Caco-2 (cell line): ENCODE measurements at regions not wholly inside any gene's neighbourhood (a gene's known extent, or its start where the extent isn't known, plus 50 kb on each side); places are given as distances from the start of the nearest gene placed in this dataset.

Experiments used
- BruUV-seq: library from RNA; stranded (reverse); fragments of 400-500 nt; replicated peaks from 2 replicates; lab custom pipeline; 2021; lab: Mats Ljungman, UMichigan
- CTCF ChIA-PET: fragments of 300-600 bp; sonication (Branson Sonifier 250); formaldehyde crosslinking; loops from one replicate; lab custom pipeline; 2022; ENCODE audit warnings: antibody characterized with exemption; lab: Charles Lee
- POLR2A ChIA-PET: fragments of 300-600 bp; sonication (Branson Sonifier 250); formaldehyde crosslinking; loops from one replicate; lab custom pipeline; 2022; ENCODE audit warnings: antibody characterized with exemption; lab: Charles Lee
- DNase-seq, 2 experiments: peaks; one replicate each; pipeline versions ENCODE4 v3.0.0 to v3.0.0-alpha.2; 2020 to 2022
- H3K27me3 ChIP-seq: replicated peaks from 2 replicates; pipeline ENCODE4 v1.6.0; 2011; ENCODE audit warnings: low read length; ENCODE audit not compliant: control insufficient read depth, insufficient read depth
- H3K36me3 ChIP-seq: 2 replicates; pipeline ENCODE4 v1.5.1; 2011; ENCODE audit warnings: low read length; ENCODE audit not compliant: control insufficient read depth, insufficient read depth
- H3K4me1 ChIP-seq: fragments of 250-450 bp; sonication (Bioruptor Pico); 2 replicates; pipeline ENCODE4 v1.5.1; 2020; ENCODE audit warnings: mild to moderate bottlenecking
- H3K4me3 ChIP-seq: 2 replicates; pipeline ENCODE4 v1.5.1; 2011; ENCODE audit warnings: low read depth, mild to moderate bottlenecking, control low read depth, low read length
- H3K9me3 ChIP-seq: fragments of 250-450 bp; sonication (Bioruptor Pico); 2 replicates; pipeline ENCODE4 v1.5.1; 2020; ENCODE audit warnings: mild to moderate bottlenecking, moderate library complexity
- H3K27ac Mint-ChIP-seq: one replicate; pipeline ENCODE4 v1.8.0; 2022; ENCODE audit warnings: mixed read lengths; ENCODE audit not compliant: unreplicated experiment
- H3K27me3 Mint-ChIP-seq: one replicate; pipeline ENCODE4 v1.8.0; 2022; ENCODE audit warnings: mixed read lengths; ENCODE audit not compliant: insufficient read depth, unreplicated experiment
- H3K36me3 Mint-ChIP-seq: one replicate; pipeline ENCODE4 v1.8.0; 2022; ENCODE audit warnings: mild to moderate bottlenecking, mixed read lengths; ENCODE audit not compliant: insufficient read depth, unreplicated experiment
- H3K4me1 Mint-ChIP-seq: one replicate; pipeline ENCODE4 v1.8.0; 2022; ENCODE audit warnings: low read depth, mixed read lengths; ENCODE audit not compliant: unreplicated experiment
- H3K4me3 Mint-ChIP-seq: one replicate; pipeline ENCODE4 v1.8.0; 2022; ENCODE audit warnings: mild to moderate bottlenecking, moderate library complexity, mixed read lengths; ENCODE audit not compliant: unreplicated experiment
- H3K9me3 Mint-ChIP-seq: one replicate; pipeline ENCODE4 v1.8.0; 2022; ENCODE audit warnings: mixed read lengths; ENCODE audit not compliant: unreplicated experiment
- CTCF ChIP-seq, 2 experiments: fragments of 200-600 bp in 1 of 2; IDR thresholded peaks; 1 replicate in 1 of 2; 2 replicates in 1 of 2; pipeline versions ENCODE4 v1.5.1 to v1.8.0; 2011 to 2022; ENCODE audit warnings: antibody characterized with exemption in 1 of 2, control low read depth in 1 of 2, inconsistent platforms in 1 of 2, low read depth in 1 of 2, low read length in 1 of 2, mild to moderate bottlenecking in 1 of 2, moderate library complexity in 1 of 2; ENCODE audit not compliant: insufficient read depth in 1 of 2, severe bottlenecking in 1 of 2, unreplicated experiment in 1 of 2
- intact Hi-C: fragments of 100-400 bp; cut with micrococcal nuclease; formaldehyde crosslinking; loops from one replicate; pipeline ENCODE4 v1.10.0; 2022; ENCODE audit not compliant: unreplicated experiment

- Histone ChIP-seq H3K9me3 (no peaks in the 10 kb centered on the region), H3K4me1 (no peaks in the 10 kb centered on the region), H3K36me3 (no peaks in the 10 kb centered on the region), H3K4me3 (no peak overlapping the region), H3K27me3 (no peaks in the 10 kb centered on the region)
- DNase-seq: no peak
- intact Hi-C loops: no loop called here
- no peak for TF ChIP-seq CTCF (IDR thresholded peaks at IDR 0.05; ENCODE audit: insufficient read depth in 1 of 2, low read depth in 1 of 2, low read length in 1 of 2, severe bottlenecking in 1 of 2, unreplicated experiment in 1 of 2)
- peaks cover 2% of the 10 kb centered on the region for H3K27me3 Mint-ChIP-seq
- H3K4me3 Mint-ChIP-seq: no peak overlapping the region
- ChIA-PET POLR2A (no interaction called here), CTCF (interaction anchor here (0.7 kb wide), 1 partner anchor 317 kb away, joined by 3 read pairs; no protein-coding TSS in a partner anchor)
- BruUV-seq: no TSS peak
- H3K4me1 Mint-ChIP-seq: no peaks in the 10 kb centered on the region
- no peak overlapping the region for H3K27ac Mint-ChIP-seq
- no peaks in the 10 kb centered on the region for H3K36me3 Mint-ChIP-seq
- no peaks in the 10 kb centered on the region for H3K9me3 Mint-ChIP-seq
Measured at GRCh38 chr18:76657911-76658470, 162.9 kb upstream of the ZNF516 start.

- H3K27me3 ChIP-seq: no peaks in the 10 kb centered on the region
Measured at GRCh38 chr18:76656925-76657827, 162.1 kb upstream of the ZNF516 start.

GRCh38 chr18:76654577-76654976 is 159.5 kb upstream of the ZNF516 start:
- Mint-ChIP-seq H3K36me3 (no peaks in the 10 kb centered on the region), H3K4me3 (no peak overlapping the region), H3K9me3 (no peaks in the 10 kb centered on the region), H3K27me3 (peaks cover 9% of the 10 kb centered on the region), H3K4me1 (no peaks in the 10 kb centered on the region), H3K27ac (no peak overlapping the region)
- intact Hi-C loops: no loop called here
- BruUV-seq: no TSS peak
- Histone ChIP-seq H3K4me3 (no peak overlapping the region), H3K27me3 (no peaks in the 10 kb centered on the region), H3K9me3 (no peaks in the 10 kb centered on the region), H3K4me1 (no peaks in the 10 kb centered on the region), H3K36me3 (no peaks in the 10 kb centered on the region)
- no peak for TF ChIP-seq CTCF (IDR thresholded peaks at IDR 0.05; ENCODE audit: insufficient read depth in 1 of 2, low read depth in 1 of 2, low read length in 1 of 2, severe bottlenecking in 1 of 2, unreplicated experiment in 1 of 2)
- CTCF ChIA-PET: no interaction called here
- DNase-seq: no peak
- POLR2A ChIA-PET: no interaction called here

More at GRCh38 chr18:76656925-76657827, 162.1 kb upstream of the ZNF516 start:
- Mint-ChIP-seq H3K9me3 (no peaks in the 10 kb centered on the region), H3K27me3 (peaks cover 2% of the 10 kb centered on the region), H3K4me1 (no peaks in the 10 kb centered on the region), H3K27ac (no peak overlapping the region), H3K4me3 (no peak overlapping the region), H3K36me3 (no peaks in the 10 kb centered on the region)
- no TSS peak for BruUV-seq
- intact Hi-C loops: no loop called here
- Histone ChIP-seq H3K36me3 (no peaks in the 10 kb centered on the region), H3K4me3 (no peak overlapping the region), H3K4me1 (no peaks in the 10 kb centered on the region), H3K9me3 (no peaks in the 10 kb centered on the region)
- no peak for TF ChIP-seq CTCF (IDR thresholded peaks at IDR 0.05; ENCODE audit: insufficient read depth in 1 of 2, low read depth in 1 of 2, low read length in 1 of 2, severe bottlenecking in 1 of 2, unreplicated experiment in 1 of 2)
- POLR2A ChIA-PET: no interaction called here
- CTCF ChIA-PET: no interaction called here
- no peak for DNase-seq
